ENCODE measurements at regions not wholly inside any gene's neighbourhood (a gene's known extent, or its start where the extent isn't known, plus 50 kb on each side); places are given as distances from the start of the nearest gene placed in this dataset.

DNA sequence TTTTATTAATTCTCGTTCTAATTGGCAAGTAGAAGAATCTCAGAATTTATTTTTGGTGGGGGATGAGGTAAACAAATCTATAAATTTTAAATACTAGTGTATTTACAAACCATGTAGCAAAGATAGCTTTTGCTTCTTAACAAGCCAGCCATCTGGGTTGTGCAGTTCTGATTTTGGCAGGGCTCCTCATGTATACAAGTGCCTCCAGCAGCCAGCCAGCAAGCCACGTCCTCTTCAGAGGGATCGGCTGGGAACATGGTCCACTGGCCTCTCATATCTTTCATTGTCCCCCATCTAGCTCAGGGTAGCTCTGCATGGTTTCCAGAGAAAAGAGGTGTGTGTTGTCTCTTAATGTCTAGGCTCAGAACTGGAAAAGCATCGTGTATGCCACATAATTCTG is 659.1 kb downstream of the MRPL39 start:
- H2AK5ac ChIP-seq (ENCODE audit: low read depth, low read length): no peak overlapping the region
- H3K56ac ChIP-seq (ENCODE audit: extremely low read depth, insufficient read depth, low read length): no peak overlapping the region
- no peak overlapping the region for H2AK9ac ChIP-seq (replicated peaks; ENCODE audit: low read depth, low read length, poor library complexity)
- no peaks in the 10 kb centered on the region for H3K9me1 ChIP-seq (ENCODE audit: insufficient read depth, low read length)
- H4K20me1 ChIP-seq (ENCODE audit: insufficient read depth, low read length): no peaks in the 10 kb centered on the region
- no peak overlapping the region for H2BK120ac ChIP-seq (ENCODE audit: low read depth, low read length)
- DNase-seq: no peak
- no peaks in the 10 kb centered on the region for H3K36me3 ChIP-seq (ENCODE audit: control insufficient read depth, insufficient read depth, low read length)
- no peak overlapping the region for H4K91ac ChIP-seq (ENCODE audit: insufficient read depth, low read depth, low read length)
- no CpG with 5 or more reads among the region's 4 CpGs for WGBS, 2 experiments (ENCODE audit: extremely low coverage in 2 of 2, insufficient read length in 1 of 2)
- no peak overlapping the region for H3K4me2 ChIP-seq (ENCODE audit: low read depth, low read length)
- no peak overlapping the region for H2BK20ac ChIP-seq (ENCODE audit: low read depth, low read length)
- no peak overlapping the region for H3K4me3 ChIP-seq (ENCODE audit: insufficient read depth, low read depth, low read length)
- no peak overlapping the region for H3K14ac ChIP-seq (replicated peaks; ENCODE audit: low read depth, low read length)
- H3K9ac ChIP-seq (ENCODE audit: low read depth, low read length): no peak overlapping the region
- no peak overlapping the region for H3K23ac ChIP-seq (ENCODE audit: low read depth, low read length)
- no peak overlapping the region for H4K8ac ChIP-seq (ENCODE audit: low read depth in 2 of 2, low read length in 2 of 2)
- H3K18ac ChIP-seq (ENCODE audit: low read depth, low read length): no peak overlapping the region
- H3K4me1 ChIP-seq (ENCODE audit: control insufficient read depth, insufficient read depth, low read length): no peaks in the 10 kb centered on the region
- H2BK15ac ChIP-seq (ENCODE audit: low read depth, low read length): no peak overlapping the region
- no peak overlapping the region for H4K5ac ChIP-seq (ENCODE audit: low read depth, low read length)
- in situ Hi-C loops (cut with MboI; ENCODE audit: low sequenced_read_pairs): no loop called here
- no peak overlapping the region for H2BK5ac ChIP-seq (ENCODE audit: low read depth, low read length, poor library complexity, severe bottlenecking)
- ChIA-PET POLR2A (ENCODE audit: unreplicated experiment) (no interaction called here), CTCF (no interaction called here)
- dilution Hi-C loops (cut with HindIII; ENCODE audit: low sequenced_read_pairs, unreplicated experiment): no loop called here
- no peak overlapping the region for H3K27ac ChIP-seq (ENCODE audit: insufficient read depth, low read length)
- intact Hi-C loops (cut with micrococcal nuclease): no loop called here
- TF ChIP-seq RCOR1 (IDR thresholded peaks at IDR 0.05; ENCODE audit: insufficient replicate concordance, low read length): no peak
- TF ChIP-seq, protein P1, sequence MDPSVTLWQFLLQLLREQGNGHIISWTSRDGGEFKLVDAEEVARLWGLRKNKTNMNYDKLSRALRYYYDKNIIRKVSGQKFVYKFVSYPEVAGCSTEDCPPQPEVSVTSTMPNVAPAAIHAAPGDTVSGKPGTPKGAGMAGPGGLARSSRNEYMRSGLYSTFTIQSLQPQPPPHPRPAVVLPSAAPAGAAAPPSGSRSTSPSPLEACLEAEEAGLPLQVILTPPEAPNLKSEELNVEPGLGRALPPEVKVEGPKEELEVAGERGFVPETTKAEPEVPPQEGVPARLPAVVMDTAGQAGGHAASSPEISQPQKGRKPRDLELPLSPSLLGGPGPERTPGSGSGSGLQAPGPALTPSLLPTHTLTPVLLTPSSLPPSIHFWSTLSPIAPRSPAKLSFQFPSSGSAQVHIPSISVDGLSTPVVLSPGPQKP (IDR thresholded peaks at IDR 0.05; ENCODE audit: borderline replicate concordance, low read depth, low read length): no peak
- no peak for TF ChIP-seq CHD1 (IDR thresholded peaks at IDR 0.05; ENCODE audit: low read depth, low read length)
- TF ChIP-seq, protein P2, sequence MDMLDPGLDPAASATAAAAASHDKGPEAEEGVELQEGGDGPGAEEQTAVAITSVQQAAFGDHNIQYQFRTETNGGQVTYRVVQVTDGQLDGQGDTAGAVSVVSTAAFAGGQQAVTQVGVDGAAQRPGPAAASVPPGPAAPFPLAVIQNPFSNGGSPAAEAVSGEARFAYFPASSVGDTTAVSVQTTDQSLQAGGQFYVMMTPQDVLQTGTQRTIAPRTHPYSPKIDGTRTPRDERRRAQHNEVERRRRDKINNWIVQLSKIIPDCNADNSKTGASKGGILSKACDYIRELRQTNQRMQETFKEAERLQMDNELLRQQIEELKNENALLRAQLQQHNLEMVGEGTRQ (IDR thresholded peaks at IDR 0.05; ENCODE audit: low read depth, low read length): no peak
- no peak for ATAC-seq (ENCODE audit: low read depth)
- H2AFZ ChIP-seq (replicated peaks; ENCODE audit: low read length, poor library complexity): no peak overlapping the region
- no TSS peak for BruUV-seq (replicated peaks)
- no peaks in the 10 kb centered on the region for H3K79me1 ChIP-seq (ENCODE audit: low read depth in 1 of 2, low read length in 2 of 2)
- 0 out of 2 replicates have a peak, but pooled peaks cover 2% of the 10 kb centered on the region for H3K9me3 ChIP-seq (ENCODE audit: control insufficient read depth, insufficient read depth, low read length)
- H3K27me3 ChIP-seq (ENCODE audit: control insufficient read depth, insufficient read depth, low read length): no peaks in the 10 kb centered on the region
- H3K4ac ChIP-seq (ENCODE audit: low read depth, low read length): no peak overlapping the region

All from IMR-90 (cell line).